Neural cell (in vitro differentiated cells): ENCODE measurements at regions not wholly inside any gene's neighbourhood (a gene's known extent, or its start where the extent isn't known, plus 50 kb on each side); places are given as distances from the start of the nearest gene placed in this dataset.

ENCODE experiments used
- H2AFZ ChIP-seq: fragments of 200-600, 300-800 bp; sonication (generic), shearing (Covaris generic); 2 replicates; pipeline ENCODE4 v1.6.0; 2014; ENCODE audit warnings: low read depth, mild to moderate bottlenecking, antibody characterized with exemption, low read length, moderate library complexity
- H3F3A ChIP-seq: fragments of 200-600 bp; shearing (Covaris generic); 2 replicates; pipeline ENCODE4 v1.6.1; 2016; ENCODE audit warnings: mild to moderate bottlenecking, moderate library complexity, mixed read lengths, antibody characterized with exemption, low read length; ENCODE audit not compliant: insufficient read depth, poor library complexity, severe bottlenecking
- H3K27ac ChIP-seq: fragments of 200-600, 300-800 bp; sonication (generic), shearing (Covaris generic); 2 replicates; pipeline ENCODE4 v1.5.1; 2014; ENCODE audit warnings: mild to moderate bottlenecking, low read length, moderate library complexity
- H3K27me3 ChIP-seq: fragments of 300-800, 200-600 bp; sonication (generic), shearing (Covaris generic); 2 replicates; pipeline ENCODE4 v1.6.0; 2014; ENCODE audit warnings: mild to moderate bottlenecking, low read depth, low read length, moderate library complexity; ENCODE audit not compliant: insufficient read depth
- H3K36me3 ChIP-seq: fragments of 300-800, 200-600 bp; sonication (generic), shearing (Covaris generic); 2 replicates; pipeline ENCODE4 v1.5.1; 2014; ENCODE audit warnings: mild to moderate bottlenecking, antibody characterized with exemption, low read length, moderate library complexity; ENCODE audit not compliant: insufficient read depth
- H3K4me2 ChIP-seq: fragments of 300-800, 200-600 bp; sonication (generic), shearing (Covaris generic); 2 replicates; pipeline ENCODE4 v1.6.0; 2014; ENCODE audit warnings: mild to moderate bottlenecking, low read length
- H3K4me3 ChIP-seq: fragments of 300-800, 200-600 bp; sonication (generic), shearing (Covaris generic); 2 replicates; pipeline ENCODE4 v1.5.1; 2014; ENCODE audit warnings: mild to moderate bottlenecking, low read length, moderate library complexity
- H3K79me2 ChIP-seq: fragments of 200-600 bp; shearing (Covaris generic); replicated peaks from 2 replicates; pipeline ENCODE4 v1.6.0; 2014; ENCODE audit warnings: mild to moderate bottlenecking, low read length, moderate library complexity; ENCODE audit not compliant: insufficient read depth
- H3K9ac ChIP-seq: fragments of 300-800, 200-600 bp; sonication (generic), shearing (Covaris generic); 2 replicates; pipeline ENCODE4 v1.6.1; 2016; ENCODE audit warnings: mild to moderate bottlenecking, low read length, mixed read lengths
- H3K9me2 ChIP-seq: fragments of 200-600 bp; shearing (Covaris generic); 2 replicates; pipeline ENCODE4 v1.6.1; 2016; ENCODE audit warnings: mild to moderate bottlenecking, low read length, mixed read lengths; ENCODE audit not compliant: insufficient read depth
- H3K9me3 ChIP-seq: fragments of 200-600, 300-800 bp; sonication (generic), shearing (Covaris generic); 2 replicates; pipeline ENCODE4 v1.6.1; 2016; ENCODE audit warnings: mild to moderate bottlenecking, mixed run types, low read length, moderate library complexity, mixed read lengths
- H4K20me1 ChIP-seq: fragments of 200-600 bp; shearing (Covaris generic); 2 replicates; pipeline ENCODE4 v1.6.1; 2016; ENCODE audit warnings: mild to moderate bottlenecking, mixed run types; ENCODE audit not compliant: insufficient read depth
- EP300 ChIP-seq: fragments of 450-650 bp; conservative IDR thresholded peaks from 2 replicates; pipeline ENCODE4 v1.6.1; 2014; ENCODE audit warnings: antibody characterized with exemption, mild to moderate bottlenecking, moderate library complexity; ENCODE audit not compliant: poor library complexity, severe bottlenecking
- EZH2 ChIP-seq: fragments of 200-600, 300-800 bp; shearing (Covaris generic), sonication (generic); IDR thresholded peaks from 2 replicates; pipeline ENCODE4 v1.6.1; 2014; ENCODE audit warnings: antibody characterized with exemption, low read length, borderline replicate concordance, mild to moderate bottlenecking; ENCODE audit not compliant: insufficient read depth, poor library complexity, severe bottlenecking
- MXI1 ChIP-seq: fragments of 450-650 bp; conservative IDR thresholded peaks from 2 replicates; pipeline ENCODE4 v1.6.1; 2014; ENCODE audit warnings: antibody characterized with exemption, mild to moderate bottlenecking; ENCODE audit not compliant: poor library complexity, severe bottlenecking
- POLR2AphosphoS5 ChIP-seq: IDR thresholded peaks from 2 replicates; pipeline ENCODE4 v1.6.1; 2012
- RAD21 ChIP-seq: fragments of 450-650 bp; conservative IDR thresholded peaks from 2 replicates; pipeline ENCODE4 v1.6.1; 2014; ENCODE audit warnings: antibody characterized with exemption, mild to moderate bottlenecking, moderate library complexity
- SMC3 ChIP-seq: fragments of 450-650 bp; conservative IDR thresholded peaks from 2 replicates; pipeline ENCODE4 v1.6.1; 2014; ENCODE audit warnings: antibody characterized with exemption, mild to moderate bottlenecking, moderate library complexity; ENCODE audit not compliant: poor library complexity
- TAF1 ChIP-seq: IDR thresholded peaks from 2 replicates; pipeline ENCODE4 v1.6.1; 2012; ENCODE audit warnings: low read depth
- TF ChIP-seq, protein P1 (sequence below): IDR thresholded peaks from 2 replicates; pipeline ENCODE4 v1.6.1; 2012; ENCODE audit warnings: borderline replicate concordance
- TF ChIP-seq, protein P2 (sequence below): fragments of 450-650 bp; IDR thresholded peaks from 2 replicates; pipeline ENCODE4 v1.5.1; 2014; ENCODE audit warnings: antibody characterized with exemption, mild to moderate bottlenecking, moderate library complexity; ENCODE audit not compliant: poor library complexity, severe bottlenecking

GRCh38 chr17:45656527-45657181 lies 127.5 kb upstream of the CRHR1 start:
- Histone ChIP-seq H3K9ac (no peak overlapping the region), H3K9me3 (no peaks in the 10 kb centered on the region), H3F3A (no peaks in the 10 kb centered on the region), H3K4me2 (no peak overlapping the region), H2AFZ (no peak overlapping the region), H3K9me2 (no peaks in the 10 kb centered on the region), H3K4me3 (no peak overlapping the region), H3K27me3 (no peaks in the 10 kb centered on the region), H3K36me3 (no peaks in the 10 kb centered on the region), H3K79me2 (no peaks in the 10 kb centered on the region), H3K27ac (no peak overlapping the region), H4K20me1 (no peaks in the 10 kb centered on the region)
- TF ChIP-seq SMC3: no peak
- TF ChIP-seq EP300: no peak
- no peak for TF ChIP-seq TAF1
- no peak for TF ChIP-seq RAD21
- TF ChIP-seq POLR2AphosphoS5: no peak
- TF ChIP-seq, protein P1, sequence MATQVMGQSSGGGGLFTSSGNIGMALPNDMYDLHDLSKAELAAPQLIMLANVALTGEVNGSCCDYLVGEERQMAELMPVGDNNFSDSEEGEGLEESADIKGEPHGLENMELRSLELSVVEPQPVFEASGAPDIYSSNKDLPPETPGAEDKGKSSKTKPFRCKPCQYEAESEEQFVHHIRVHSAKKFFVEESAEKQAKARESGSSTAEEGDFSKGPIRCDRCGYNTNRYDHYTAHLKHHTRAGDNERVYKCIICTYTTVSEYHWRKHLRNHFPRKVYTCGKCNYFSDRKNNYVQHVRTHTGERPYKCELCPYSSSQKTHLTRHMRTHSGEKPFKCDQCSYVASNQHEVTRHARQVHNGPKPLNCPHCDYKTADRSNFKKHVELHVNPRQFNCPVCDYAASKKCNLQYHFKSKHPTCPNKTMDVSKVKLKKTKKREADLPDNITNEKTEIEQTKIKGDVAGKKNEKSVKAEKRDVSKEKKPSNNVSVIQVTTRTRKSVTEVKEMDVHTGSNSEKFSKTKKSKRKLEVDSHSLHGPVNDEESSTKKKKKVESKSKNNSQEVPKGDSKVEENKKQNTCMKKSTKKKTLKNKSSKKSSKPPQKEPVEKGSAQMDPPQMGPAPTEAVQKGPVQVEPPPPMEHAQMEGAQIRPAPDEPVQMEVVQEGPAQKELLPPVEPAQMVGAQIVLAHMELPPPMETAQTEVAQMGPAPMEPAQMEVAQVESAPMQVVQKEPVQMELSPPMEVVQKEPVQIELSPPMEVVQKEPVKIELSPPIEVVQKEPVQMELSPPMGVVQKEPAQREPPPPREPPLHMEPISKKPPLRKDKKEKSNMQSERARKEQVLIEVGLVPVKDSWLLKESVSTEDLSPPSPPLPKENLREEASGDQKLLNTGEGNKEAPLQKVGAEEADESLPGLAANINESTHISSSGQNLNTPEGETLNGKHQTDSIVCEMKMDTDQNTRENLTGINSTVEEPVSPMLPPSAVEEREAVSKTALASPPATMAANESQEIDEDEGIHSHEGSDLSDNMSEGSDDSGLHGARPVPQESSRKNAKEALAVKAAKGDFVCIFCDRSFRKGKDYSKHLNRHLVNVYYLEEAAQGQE: no peak
- no peak for TF ChIP-seq MXI1
- TF ChIP-seq EZH2: no peak
- TF ChIP-seq, protein P2, sequence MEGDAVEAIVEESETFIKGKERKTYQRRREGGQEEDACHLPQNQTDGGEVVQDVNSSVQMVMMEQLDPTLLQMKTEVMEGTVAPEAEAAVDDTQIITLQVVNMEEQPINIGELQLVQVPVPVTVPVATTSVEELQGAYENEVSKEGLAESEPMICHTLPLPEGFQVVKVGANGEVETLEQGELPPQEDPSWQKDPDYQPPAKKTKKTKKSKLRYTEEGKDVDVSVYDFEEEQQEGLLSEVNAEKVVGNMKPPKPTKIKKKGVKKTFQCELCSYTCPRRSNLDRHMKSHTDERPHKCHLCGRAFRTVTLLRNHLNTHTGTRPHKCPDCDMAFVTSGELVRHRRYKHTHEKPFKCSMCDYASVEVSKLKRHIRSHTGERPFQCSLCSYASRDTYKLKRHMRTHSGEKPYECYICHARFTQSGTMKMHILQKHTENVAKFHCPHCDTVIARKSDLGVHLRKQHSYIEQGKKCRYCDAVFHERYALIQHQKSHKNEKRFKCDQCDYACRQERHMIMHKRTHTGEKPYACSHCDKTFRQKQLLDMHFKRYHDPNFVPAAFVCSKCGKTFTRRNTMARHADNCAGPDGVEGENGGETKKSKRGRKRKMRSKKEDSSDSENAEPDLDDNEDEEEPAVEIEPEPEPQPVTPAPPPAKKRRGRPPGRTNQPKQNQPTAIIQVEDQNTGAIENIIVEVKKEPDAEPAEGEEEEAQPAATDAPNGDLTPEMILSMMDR: no peak

DNA sequence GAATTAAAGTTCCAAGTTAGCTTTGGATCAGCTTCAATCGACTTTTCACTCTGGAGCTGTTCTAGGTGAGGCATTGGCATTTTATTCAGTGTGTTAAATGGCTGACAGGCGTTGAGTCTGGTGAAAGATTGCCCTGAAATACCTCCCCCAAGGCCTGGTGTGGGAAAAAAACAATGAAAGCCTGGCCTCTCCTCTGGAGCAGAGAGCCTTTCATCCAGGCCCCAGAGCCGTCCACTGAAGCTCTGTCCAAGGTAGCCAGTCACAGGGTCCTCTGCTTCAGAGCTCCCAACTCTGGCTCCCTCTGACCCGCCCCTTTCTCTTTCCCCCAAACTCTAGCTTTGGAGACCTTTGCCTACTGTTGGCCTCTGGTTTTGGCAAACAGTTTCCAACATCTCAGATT lies 123.6 kb upstream of the CRHR1 start:
- H3K27ac ChIP-seq: no peak overlapping the region
- H3K9me2 ChIP-seq: no peaks in the 10 kb centered on the region
- H3F3A ChIP-seq: no peaks in the 10 kb centered on the region
- no peaks in the 10 kb centered on the region for H3K79me2 ChIP-seq
- no peaks in the 10 kb centered on the region for H3K36me3 ChIP-seq
- no peak overlapping the region for H3K9ac ChIP-seq
- no peaks in the 10 kb centered on the region for H4K20me1 ChIP-seq
- H3K4me2 ChIP-seq: no peak overlapping the region
- TF ChIP-seq POLR2AphosphoS5 (no peak), EZH2 (no peak), EP300 (no peak), MXI1 (no peak)
- TF ChIP-seq, protein P1: no peak
- H3K27me3 ChIP-seq: no peaks in the 10 kb centered on the region
- H3K4me3 ChIP-seq: no peak overlapping the region
- H3K9me3 ChIP-seq: no peaks in the 10 kb centered on the region
- no peak overlapping the region for H2AFZ ChIP-seq
